ENCODE measurements at regions not wholly inside any gene's neighbourhood (a gene's known extent, or its start where the extent isn't known, plus 50 kb on each side); places are given as distances from the start of the nearest gene placed in this dataset.

DNA sequence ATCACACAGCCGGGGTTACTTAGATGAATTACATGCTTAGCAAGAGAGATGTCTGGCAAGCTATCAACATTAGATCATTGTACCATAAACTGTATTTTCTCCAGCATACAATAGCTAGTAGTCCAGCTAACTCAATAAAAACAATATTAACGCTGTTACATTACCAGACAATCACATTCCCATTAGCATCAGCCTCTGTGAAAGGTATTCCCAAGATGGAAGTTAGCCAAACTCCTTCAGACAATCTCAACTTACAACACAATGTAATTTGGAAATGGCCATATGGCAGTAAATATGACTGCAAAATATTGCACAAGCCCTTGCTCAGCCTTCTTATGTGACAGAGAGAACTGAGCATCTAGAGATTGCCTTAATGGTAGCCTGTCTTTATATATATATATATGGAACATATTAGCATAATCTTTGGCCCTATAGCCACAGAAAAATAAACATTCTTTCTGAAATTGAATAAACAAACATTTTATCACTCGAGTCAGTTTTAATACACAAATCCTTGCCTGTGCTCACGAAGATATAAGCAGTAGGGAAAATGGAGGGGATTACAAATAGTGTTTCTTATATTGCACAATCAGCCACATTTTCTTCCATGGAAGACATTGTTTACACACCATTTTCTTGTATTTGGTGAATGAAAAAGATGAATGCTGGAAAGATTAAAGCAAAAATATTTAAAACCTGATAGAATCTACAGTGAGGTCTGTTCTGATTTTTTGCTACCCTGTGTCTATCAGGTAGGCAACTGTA, 1060.5 kb downstream of the DIAPH3 start:
- H3K27me3 Mint-ChIP-seq (ENCODE audit: low read depth), result no peaks in the 10 kb centered on the region
- CTCF ChIA-PET, result no interaction called here
- DNase-seq (no peak), ATAC-seq (no peak)
- POLR2A ChIA-PET, result no interaction called here
- H3K4me1 Mint-ChIP-seq (ENCODE audit: low read depth), result no peaks in the 10 kb centered on the region
- no peak overlapping the region for H3K27ac Mint-ChIP-seq
- H3K4me3 Mint-ChIP-seq, result no peak overlapping the region
- no peaks in the 10 kb centered on the region for H3K36me3 Mint-ChIP-seq (ENCODE audit: low read depth)
- peaks cover 4% of the 10 kb centered on the region for H3K9me3 Mint-ChIP-seq (ENCODE audit: insufficient read depth)

DNA sequence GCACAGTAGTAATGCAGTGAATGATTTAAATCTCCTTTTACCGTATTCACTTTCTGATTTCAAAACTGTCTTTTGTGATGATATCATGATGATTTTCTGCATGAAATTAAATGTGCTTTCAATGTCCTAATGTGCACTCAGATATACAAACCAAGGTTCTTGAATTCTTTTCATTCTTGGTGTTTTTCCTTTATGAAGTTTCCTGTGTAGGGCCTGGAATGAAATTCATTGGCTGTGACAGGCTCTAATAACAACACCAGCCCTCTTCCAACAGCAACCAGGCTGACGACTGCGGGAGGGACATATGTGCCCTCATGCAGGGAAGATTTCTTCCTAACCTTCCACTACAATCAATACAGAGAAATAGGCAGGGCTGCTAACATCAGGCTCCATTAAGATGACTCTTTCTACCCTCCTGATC, 1052.0 kb downstream of the DIAPH3 start:
- H3K27me3 Mint-ChIP-seq (ENCODE audit: low read depth), result no peaks in the 10 kb centered on the region
- H3K27ac Mint-ChIP-seq, result no peak overlapping the region
- CTCF ChIA-PET, result no interaction called here
- H3K4me3 Mint-ChIP-seq, result no peak overlapping the region
- H3K4me1 Mint-ChIP-seq (ENCODE audit: low read depth), result no peaks in the 10 kb centered on the region
- H3K36me3 Mint-ChIP-seq (ENCODE audit: low read depth), result no peaks in the 10 kb centered on the region
- H3K9me3 Mint-ChIP-seq (ENCODE audit: insufficient read depth), result peaks cover 4% of the 10 kb centered on the region
- no peak for DNase-seq
- ATAC-seq, result no peak
- POLR2A ChIA-PET, result no interaction called here

DNA sequence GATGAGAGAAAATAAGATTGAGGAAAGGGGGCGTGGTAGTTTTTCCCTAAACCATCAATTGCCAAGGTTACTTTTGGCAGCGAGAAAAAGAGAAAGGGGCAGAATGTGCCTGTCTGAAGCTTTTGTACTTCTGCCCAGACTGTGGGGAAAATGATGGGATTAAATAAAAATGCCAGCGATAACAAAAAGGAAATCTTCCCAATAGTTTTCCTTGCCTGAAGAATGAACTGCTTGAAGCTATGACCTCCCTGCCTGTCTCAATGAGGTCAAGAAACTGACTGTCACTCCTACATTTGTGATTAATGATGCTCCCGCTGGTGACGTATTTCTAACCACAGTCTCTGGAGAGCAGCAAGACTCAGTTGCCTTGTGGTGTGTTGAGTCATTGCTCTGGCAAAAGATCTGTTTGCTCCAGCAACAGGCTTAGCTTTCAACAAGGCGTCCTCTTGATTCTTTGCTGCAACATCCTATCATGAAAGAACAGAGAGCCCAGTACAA, 1051.5 kb downstream of the DIAPH3 start:
- no peak for DNase-seq
- no peak for ATAC-seq
- H3K9me3 Mint-ChIP-seq (ENCODE audit: insufficient read depth), result no peaks in the 10 kb centered on the region
- H3K36me3 Mint-ChIP-seq (ENCODE audit: low read depth), result no peaks in the 10 kb centered on the region
- H3K4me1 Mint-ChIP-seq (ENCODE audit: low read depth), result no peaks in the 10 kb centered on the region
- no peak overlapping the region for H3K27ac Mint-ChIP-seq
- no peak overlapping the region for H3K4me3 Mint-ChIP-seq
- no peaks in the 10 kb centered on the region for H3K27me3 Mint-ChIP-seq (ENCODE audit: low read depth)
- CTCF ChIA-PET, result no interaction called here
- POLR2A ChIA-PET, result no interaction called here

DNA sequence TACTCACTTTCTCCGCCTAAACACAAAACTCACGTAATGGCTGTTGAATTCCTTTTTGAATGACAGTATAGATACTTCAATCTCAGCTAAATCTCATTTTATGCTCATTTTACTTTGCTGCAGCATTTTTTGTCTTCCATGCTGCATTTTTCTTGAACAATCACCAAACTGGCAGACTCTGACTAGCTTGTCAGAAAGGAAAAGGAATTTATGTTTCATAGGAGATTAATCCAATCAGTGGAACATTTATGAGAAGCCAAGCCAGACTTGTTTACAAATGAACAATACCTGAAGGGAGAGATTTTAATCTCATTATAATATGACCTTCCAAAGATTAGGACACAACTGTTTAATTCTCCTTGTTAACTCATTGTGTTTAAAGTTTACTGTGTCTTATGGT, 1044.3 kb downstream of the DIAPH3 start:
- no peaks in the 10 kb centered on the region for H3K9me3 Mint-ChIP-seq (ENCODE audit: insufficient read depth)
- H3K27ac Mint-ChIP-seq, result no peak overlapping the region
- no peaks in the 10 kb centered on the region for H3K27me3 Mint-ChIP-seq (ENCODE audit: low read depth)
- no peak for DNase-seq
- no peaks in the 10 kb centered on the region for H3K4me1 Mint-ChIP-seq (ENCODE audit: low read depth)
- ChIA-PET POLR2A (no interaction called here), CTCF (no interaction called here)
- ATAC-seq, result no peak
- H3K4me3 Mint-ChIP-seq, result no peak overlapping the region
- no peaks in the 10 kb centered on the region for H3K36me3 Mint-ChIP-seq (ENCODE audit: low read depth)

DNA sequence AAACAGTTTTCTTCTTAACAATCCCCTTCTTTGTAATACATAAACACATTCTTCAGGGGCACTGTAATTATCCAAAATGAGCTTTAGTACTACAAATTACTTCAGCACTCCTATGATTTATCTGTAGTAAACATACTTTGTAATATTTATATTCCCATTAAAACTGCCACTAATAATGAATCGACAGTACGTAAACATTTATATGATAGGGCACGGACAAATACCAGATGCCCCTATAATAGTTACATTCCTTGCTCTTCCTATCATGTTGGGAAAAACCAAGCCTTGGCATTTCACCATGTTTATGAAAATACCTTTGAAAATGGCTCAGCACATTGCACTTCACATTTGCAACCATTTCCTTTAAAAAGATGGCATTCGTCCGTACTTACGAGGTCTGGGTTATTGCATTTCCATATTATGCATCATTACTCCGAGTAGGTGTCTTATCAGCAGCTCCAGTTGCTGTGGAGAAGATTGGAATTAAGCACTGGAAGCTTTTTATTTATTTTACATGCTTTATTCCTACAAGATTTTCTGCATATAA, 1043.4 kb downstream of the DIAPH3 start:
- Mint-ChIP-seq H3K27ac (no peak overlapping the region), H3K4me1 (ENCODE audit: low read depth) (no peaks in the 10 kb centered on the region), H3K36me3 (ENCODE audit: low read depth) (no peaks in the 10 kb centered on the region), H3K9me3 (ENCODE audit: insufficient read depth) (peaks cover 3% of the 10 kb centered on the region), H3K27me3 (ENCODE audit: low read depth) (no peaks in the 10 kb centered on the region), H3K4me3 (no peak overlapping the region)
- CTCF ChIA-PET, result no interaction called here
- no peak for DNase-seq
- POLR2A ChIA-PET, result no interaction called here
- ATAC-seq, result no peak

DNA sequence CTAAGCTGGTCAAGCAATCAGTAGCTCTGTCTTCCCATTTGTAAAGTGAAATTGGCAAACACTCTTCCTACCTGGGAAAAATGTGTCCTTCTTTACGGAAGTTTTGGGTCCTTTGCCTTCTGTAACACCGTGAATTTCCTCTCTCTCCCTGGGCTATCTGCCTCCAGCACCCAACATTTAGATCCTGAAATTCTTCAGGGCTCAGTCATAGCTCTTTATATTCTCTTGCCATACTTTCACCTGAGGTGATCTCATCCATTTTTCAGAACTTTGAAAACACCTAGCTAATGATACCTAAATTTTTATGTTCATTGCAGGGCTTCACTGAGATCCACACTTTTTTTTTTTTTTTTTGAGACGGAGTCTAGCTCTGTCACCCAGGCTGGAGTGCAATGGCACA, 1042.2 kb downstream of the DIAPH3 start:
- ChIA-PET CTCF (no interaction called here), POLR2A (no interaction called here)

DNA sequence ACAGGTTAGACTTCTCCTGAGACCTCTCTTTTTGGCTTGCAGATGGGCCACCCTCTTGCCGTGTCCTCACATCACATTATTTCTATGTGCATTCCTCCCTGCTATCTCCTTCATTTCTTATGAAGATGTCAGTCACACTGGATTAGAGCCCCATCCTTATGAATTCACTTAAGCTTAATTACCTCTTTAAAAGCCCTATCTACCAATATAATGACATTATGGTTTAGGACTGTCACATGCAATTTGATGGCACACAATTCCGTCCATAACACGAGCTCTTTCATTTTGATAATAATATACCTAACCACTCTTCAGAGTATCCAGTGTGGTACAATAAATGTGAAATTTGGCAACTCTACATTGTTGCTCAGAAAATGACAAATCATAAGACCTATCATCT, 1037.3 kb downstream of the DIAPH3 start:
- H3K27me3 Mint-ChIP-seq (ENCODE audit: low read depth), result no peaks in the 10 kb centered on the region
- H3K4me3 Mint-ChIP-seq, result no peak overlapping the region
- no peaks in the 10 kb centered on the region for H3K36me3 Mint-ChIP-seq (ENCODE audit: low read depth)
- no peaks in the 10 kb centered on the region for H3K4me1 Mint-ChIP-seq (ENCODE audit: low read depth)
- ChIA-PET CTCF (no interaction called here), POLR2A (no interaction called here)
- ATAC-seq (no peak), DNase-seq (no peak)
- H3K9me3 Mint-ChIP-seq (ENCODE audit: insufficient read depth), result peaks cover 4% of the 10 kb centered on the region
- no peak overlapping the region for H3K27ac Mint-ChIP-seq

More for the DNA sequence above, 1042.2 kb downstream of the DIAPH3 start:
- ATAC-seq (no peak), DNase-seq (no peak)
- H3K4me1 Mint-ChIP-seq (ENCODE audit: low read depth), result no peaks in the 10 kb centered on the region
- no peak overlapping the region for H3K4me3 Mint-ChIP-seq
- peaks cover 4% of the 10 kb centered on the region for H3K9me3 Mint-ChIP-seq (ENCODE audit: insufficient read depth)
- no peaks in the 10 kb centered on the region for H3K36me3 Mint-ChIP-seq (ENCODE audit: low read depth)
- H3K27ac Mint-ChIP-seq, result no peak overlapping the region
- no peaks in the 10 kb centered on the region for H3K27me3 Mint-ChIP-seq (ENCODE audit: low read depth)

DNA sequence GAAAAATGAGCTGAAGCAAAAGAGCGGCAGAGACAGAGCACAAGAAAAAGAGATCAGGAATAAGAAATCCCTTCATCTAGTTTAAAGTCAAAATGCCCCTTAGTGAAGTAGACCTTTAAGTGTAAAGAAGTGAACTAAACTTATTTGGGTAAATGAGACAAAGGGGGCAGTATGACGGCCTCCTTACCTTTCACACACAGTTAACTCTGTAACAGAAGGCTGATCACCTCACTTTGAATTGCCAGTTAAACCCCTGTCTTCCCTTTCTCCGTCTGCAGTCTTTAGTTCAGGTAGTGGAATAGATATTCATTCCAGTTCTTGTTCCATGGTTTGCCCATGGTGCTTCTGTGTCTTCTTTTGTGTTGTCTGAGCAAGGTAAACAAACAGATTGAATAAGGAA, 1029.8 kb downstream of the DIAPH3 start:
- Mint-ChIP-seq H3K27me3 (ENCODE audit: low read depth) (no peaks in the 10 kb centered on the region), H3K4me1 (ENCODE audit: low read depth) (no peaks in the 10 kb centered on the region), H3K9me3 (ENCODE audit: insufficient read depth) (no peaks in the 10 kb centered on the region), H3K36me3 (ENCODE audit: low read depth) (no peaks in the 10 kb centered on the region), H3K4me3 (no peak overlapping the region), H3K27ac (no peak overlapping the region)
- no peak for DNase-seq
- no peak for ATAC-seq
- ChIA-PET POLR2A (no interaction called here), CTCF (no interaction called here)

DNA sequence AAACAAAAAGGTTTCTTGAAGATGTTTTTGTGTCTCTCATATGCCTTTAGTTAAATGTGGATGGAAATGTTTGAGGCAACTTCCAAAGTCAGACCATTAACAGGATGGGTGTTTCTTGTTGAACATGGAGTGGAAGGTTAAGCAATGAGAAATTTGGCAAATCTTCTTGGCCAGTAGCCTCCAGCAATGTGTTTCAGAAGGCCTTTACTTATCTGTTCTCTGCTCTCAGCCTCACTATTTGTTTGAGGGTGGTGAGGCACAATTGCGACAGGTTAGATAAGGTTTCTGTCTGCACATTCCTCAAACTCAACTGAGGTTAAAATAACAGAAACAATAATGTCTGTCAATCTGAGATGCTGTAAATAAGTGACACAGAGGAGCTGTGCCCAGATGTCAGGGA, 1019.0 kb downstream of the DIAPH3 start:
- H3K36me3 Mint-ChIP-seq (ENCODE audit: low read depth), result no peaks in the 10 kb centered on the region
- no peaks in the 10 kb centered on the region for H3K9me3 Mint-ChIP-seq (ENCODE audit: insufficient read depth)
- DNase-seq (no peak), ATAC-seq (no peak)
- H3K4me3 Mint-ChIP-seq, result no peak overlapping the region
- POLR2A ChIA-PET, result no interaction called here
- CTCF ChIA-PET, result no interaction called here
- no peaks in the 10 kb centered on the region for H3K4me1 Mint-ChIP-seq (ENCODE audit: low read depth)
- no peak overlapping the region for H3K27ac Mint-ChIP-seq
- H3K27me3 Mint-ChIP-seq (ENCODE audit: low read depth), result no peaks in the 10 kb centered on the region

DNA sequence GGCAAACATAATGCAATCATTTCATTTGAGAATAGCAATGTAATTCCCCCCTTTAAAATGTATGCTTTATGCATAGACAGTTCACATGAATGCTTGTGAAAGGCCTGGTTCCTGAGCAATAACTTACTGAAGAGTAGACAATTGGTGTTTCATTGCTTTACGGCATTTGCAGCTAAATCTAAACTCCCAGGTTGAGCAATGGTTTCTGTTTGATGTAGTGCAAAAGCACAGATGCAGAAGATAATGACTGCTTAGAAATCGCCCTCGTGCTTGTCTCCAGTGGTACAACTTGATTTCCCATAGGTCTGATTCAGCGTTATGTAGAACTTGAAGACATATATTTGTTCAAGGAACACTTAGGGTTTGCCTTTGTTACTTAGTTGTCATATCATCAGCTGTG, 1018.3 kb downstream of the DIAPH3 start:
- H3K4me3 Mint-ChIP-seq, result no peak overlapping the region
- H3K4me1 Mint-ChIP-seq (ENCODE audit: low read depth), result no peaks in the 10 kb centered on the region
- no peak for DNase-seq
- no peak for ATAC-seq
- POLR2A ChIA-PET, result no interaction called here
- H3K27ac Mint-ChIP-seq, result no peak overlapping the region
- no peaks in the 10 kb centered on the region for H3K27me3 Mint-ChIP-seq (ENCODE audit: low read depth)
- CTCF ChIA-PET, result no interaction called here
- H3K9me3 Mint-ChIP-seq (ENCODE audit: insufficient read depth), result no peaks in the 10 kb centered on the region
- no peaks in the 10 kb centered on the region for H3K36me3 Mint-ChIP-seq (ENCODE audit: low read depth)

DNA sequence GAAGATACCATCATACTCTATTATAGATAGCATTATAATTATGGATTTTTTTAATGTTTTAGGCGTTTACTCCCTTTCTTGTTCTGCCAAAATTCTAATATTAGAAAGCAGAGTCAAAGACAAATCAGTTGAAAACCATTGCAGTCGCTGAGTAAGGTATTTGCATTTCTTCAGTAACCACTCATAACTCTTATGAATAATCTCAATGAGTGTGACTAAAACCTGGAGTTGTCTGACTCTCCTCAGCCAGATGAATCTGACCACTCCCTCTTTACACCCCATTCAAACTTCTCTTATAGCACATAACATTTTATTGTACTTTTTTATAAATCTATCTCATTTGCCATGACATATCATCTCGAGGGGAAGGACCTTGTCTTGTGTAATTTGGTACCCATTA, 1006.5 kb downstream of the DIAPH3 start:
- no peak for ATAC-seq
- POLR2A ChIA-PET, result no interaction called here
- no peaks in the 10 kb centered on the region for H3K36me3 Mint-ChIP-seq (ENCODE audit: low read depth)

DNA sequence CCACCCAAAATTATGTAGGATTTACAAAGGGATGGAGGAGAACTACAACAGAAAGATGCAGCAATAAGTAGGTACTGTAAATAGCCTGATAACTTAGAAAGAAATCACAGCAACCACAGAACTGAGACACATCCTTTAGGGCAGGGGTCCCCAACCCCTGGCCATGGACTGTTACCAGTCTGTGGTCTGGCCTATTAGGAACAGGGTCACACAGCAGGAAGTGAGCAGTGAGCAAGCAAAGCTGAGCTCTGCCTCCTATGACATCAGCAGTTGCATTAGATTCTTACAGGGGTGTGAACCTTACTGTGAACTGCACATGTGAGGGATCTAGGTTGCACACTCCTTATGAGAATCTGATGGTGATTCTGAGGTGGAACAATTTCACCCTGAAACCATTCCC, 997.6 kb downstream of the DIAPH3 start:
- Mint-ChIP-seq H3K36me3 (ENCODE audit: low read depth) (no peaks in the 10 kb centered on the region), H3K27me3 (ENCODE audit: low read depth) (peaks cover 2% of the 10 kb centered on the region), H3K4me3 (no peak overlapping the region), H3K4me1 (ENCODE audit: low read depth) (no peaks in the 10 kb centered on the region), H3K27ac (no peak overlapping the region), H3K9me3 (ENCODE audit: insufficient read depth) (peaks cover 7% of the 10 kb centered on the region)
- ChIA-PET POLR2A (no interaction called here), CTCF (no interaction called here)
- no peak for DNase-seq
- ATAC-seq, result no peak

More for the DNA sequence above, 1006.5 kb downstream of the DIAPH3 start:
- Mint-ChIP-seq H3K9me3 (ENCODE audit: insufficient read depth) (peaks cover 11% of the 10 kb centered on the region), H3K27me3 (ENCODE audit: low read depth) (no peaks in the 10 kb centered on the region), H3K4me1 (ENCODE audit: low read depth) (no peaks in the 10 kb centered on the region), H3K4me3 (no peak overlapping the region), H3K27ac (no peak overlapping the region)
- CTCF ChIA-PET, result no interaction called here
- DNase-seq, result no peak

DNA sequence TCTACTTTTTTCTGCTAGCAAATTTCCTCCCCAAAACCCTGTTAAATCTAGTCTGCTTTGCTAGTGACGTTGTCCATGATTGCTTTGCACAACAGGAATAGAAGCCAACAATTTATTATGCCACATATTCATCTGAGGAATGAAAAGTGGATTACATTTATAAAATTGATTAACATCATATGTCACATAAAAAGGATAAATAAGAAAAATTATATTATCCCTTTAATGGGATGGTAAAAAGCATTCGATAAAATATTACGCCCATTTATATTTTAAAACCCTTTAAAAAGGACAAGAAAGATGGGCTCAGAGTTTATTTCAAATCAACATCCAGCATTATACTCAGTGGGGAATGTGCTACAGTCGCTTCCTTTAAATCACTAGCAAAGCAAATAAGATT, 991.7 kb downstream of the DIAPH3 start:
- ChIA-PET POLR2A (no interaction called here), CTCF (no interaction called here)
- ATAC-seq, result no peak

More for the DNA sequence above, 991.7 kb downstream of the DIAPH3 start:
- H3K36me3 Mint-ChIP-seq (ENCODE audit: low read depth), result no peaks in the 10 kb centered on the region
- no peaks in the 10 kb centered on the region for H3K4me1 Mint-ChIP-seq (ENCODE audit: low read depth)
- no peak overlapping the region for H3K27ac Mint-ChIP-seq
- no peak overlapping the region for H3K4me3 Mint-ChIP-seq
- no peaks in the 10 kb centered on the region for H3K9me3 Mint-ChIP-seq (ENCODE audit: insufficient read depth)
- no peak for DNase-seq
- peaks cover 2% of the 10 kb centered on the region for H3K27me3 Mint-ChIP-seq (ENCODE audit: low read depth)
